ENCODE measurements at regions not wholly inside any gene's neighbourhood (a gene's known extent, or its start where the extent isn't known, plus 50 kb on each side); places are given as distances from the start of the nearest gene placed in this dataset.

- TF ChIP-seq, protein P1, sequence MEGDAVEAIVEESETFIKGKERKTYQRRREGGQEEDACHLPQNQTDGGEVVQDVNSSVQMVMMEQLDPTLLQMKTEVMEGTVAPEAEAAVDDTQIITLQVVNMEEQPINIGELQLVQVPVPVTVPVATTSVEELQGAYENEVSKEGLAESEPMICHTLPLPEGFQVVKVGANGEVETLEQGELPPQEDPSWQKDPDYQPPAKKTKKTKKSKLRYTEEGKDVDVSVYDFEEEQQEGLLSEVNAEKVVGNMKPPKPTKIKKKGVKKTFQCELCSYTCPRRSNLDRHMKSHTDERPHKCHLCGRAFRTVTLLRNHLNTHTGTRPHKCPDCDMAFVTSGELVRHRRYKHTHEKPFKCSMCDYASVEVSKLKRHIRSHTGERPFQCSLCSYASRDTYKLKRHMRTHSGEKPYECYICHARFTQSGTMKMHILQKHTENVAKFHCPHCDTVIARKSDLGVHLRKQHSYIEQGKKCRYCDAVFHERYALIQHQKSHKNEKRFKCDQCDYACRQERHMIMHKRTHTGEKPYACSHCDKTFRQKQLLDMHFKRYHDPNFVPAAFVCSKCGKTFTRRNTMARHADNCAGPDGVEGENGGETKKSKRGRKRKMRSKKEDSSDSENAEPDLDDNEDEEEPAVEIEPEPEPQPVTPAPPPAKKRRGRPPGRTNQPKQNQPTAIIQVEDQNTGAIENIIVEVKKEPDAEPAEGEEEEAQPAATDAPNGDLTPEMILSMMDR (IDR thresholded peaks at IDR 0.05), result no peak
- Mint-ChIP-seq H3K36me3 (no peaks in the 10 kb centered on the region), H3K4me3 (no peak overlapping the region), H3K27ac (no peak overlapping the region), H3K9me3 (peaks cover 0 to 4% (median 0%) of the 10 kb centered on the region in 7 donors), H3K27me3 (ENCODE audit: low read depth in 3 of 3) (peaks cover 0 to 2% (median 1%) of the 10 kb centered on the region in 3 donors), H3K4me1 (peaks cover 2% of the 10 kb centered on the region)
- no peak overlapping the region for H3K4me2 ChIP-seq (replicated peaks; ENCODE audit: extremely low read depth, low read length, poor library complexity, severe bottlenecking)
- no peak for DNase-seq
- intact Hi-C loops (cut with micrococcal nuclease), result no loop called here
- no peak overlapping the region for H3K9ac ChIP-seq (ENCODE audit: insufficient read depth, low read length, poor library complexity, severe bottlenecking)
- no peaks in the 10 kb centered on the region for H3K79me2 ChIP-seq (ENCODE audit: insufficient read depth, low read length)
- H3K27me3 ChIP-seq (ENCODE audit: control insufficient read depth in 2 of 2, insufficient read depth in 2 of 2, low read length in 2 of 2), result no peaks in the 10 kb centered on the region
- H2AFZ ChIP-seq (ENCODE audit: insufficient read depth, low read depth, low read length, poor library complexity, severe bottlenecking), result no peak overlapping the region
- H3K4me3 ChIP-seq (replicated peaks in 1 of 3; ENCODE audit: low read depth in 2 of 3, low read length in 3 of 3), result no peak overlapping the region
- WGBS (ENCODE audit: insufficient coverage), result 83% methylated on average over 1 of the region's 5 CpGs
- H3K36me3 ChIP-seq (replicated peaks in 1 of 2; ENCODE audit: control insufficient read depth in 1 of 2, insufficient read depth in 2 of 2, low read length in 2 of 2), result no peaks in the 10 kb centered on the region
- H4K20me1 ChIP-seq (ENCODE audit: insufficient read depth, low read length), result no peaks in the 10 kb centered on the region
- H3K4me1 ChIP-seq (ENCODE audit: control insufficient read depth in 1 of 2, insufficient read depth in 2 of 2, low read length in 2 of 2), result no peaks in the 10 kb centered on the region
- no peak overlapping the region for H3K27ac ChIP-seq (ENCODE audit: low read depth in 1 of 2, low read length in 2 of 2)
- H3K9me3 ChIP-seq (replicated peaks in 1 of 2; ENCODE audit: control insufficient read depth in 1 of 2, insufficient read depth in 1 of 2, low read length in 2 of 2), result no peaks in the 10 kb centered on the region
These were observed 429.6 kb upstream of the MDFIC2 start for GRCh38 chr3:70742081-70742480.

- Mint-ChIP-seq H3K9me3 (peaks cover 0 to 4% (median 0%) of the 10 kb centered on the region in 7 donors), H3K4me1 (peaks cover 2% of the 10 kb centered on the region), H3K4me3 (no peak overlapping the region), H3K27ac (no peak overlapping the region), H3K36me3 (no peaks in the 10 kb centered on the region), H3K27me3 (ENCODE audit: low read depth in 3 of 3) (peaks cover 0 to 2% (median 1%) of the 10 kb centered on the region in 3 donors)
- no peak for DNase-seq
- Histone ChIP-seq H3K27ac (ENCODE audit: low read depth in 1 of 2, low read length in 2 of 2) (no peak overlapping the region), H4K20me1 (ENCODE audit: insufficient read depth, low read length) (no peaks in the 10 kb centered on the region), H3K9ac (ENCODE audit: insufficient read depth, low read length, poor library complexity, severe bottlenecking) (no peak overlapping the region), H3K36me3 (replicated peaks in 1 of 2; ENCODE audit: control insufficient read depth in 1 of 2, insufficient read depth in 2 of 2, low read length in 2 of 2) (no peaks in the 10 kb centered on the region), H3K9me3 (replicated peaks in 1 of 2; ENCODE audit: control insufficient read depth in 1 of 2, insufficient read depth in 1 of 2, low read length in 2 of 2) (no peaks in the 10 kb centered on the region), H3K27me3 (ENCODE audit: control insufficient read depth in 2 of 2, insufficient read depth in 2 of 2, low read length in 2 of 2) (no peaks in the 10 kb centered on the region), H3K4me2 (replicated peaks; ENCODE audit: extremely low read depth, low read length, poor library complexity, severe bottlenecking) (no peak overlapping the region), H3K4me1 (ENCODE audit: control insufficient read depth in 1 of 2, insufficient read depth in 2 of 2, low read length in 2 of 2) (no peaks in the 10 kb centered on the region), H3K4me3 (replicated peaks in 1 of 3; ENCODE audit: low read depth in 2 of 3, low read length in 3 of 3) (no peak overlapping the region), H3K79me2 (ENCODE audit: insufficient read depth, low read length) (no peaks in the 10 kb centered on the region), H2AFZ (ENCODE audit: insufficient read depth, low read depth, low read length, poor library complexity, severe bottlenecking) (no peak overlapping the region)
- WGBS (ENCODE audit: insufficient coverage), result no CpG with 5 or more reads among the region's 4 CpGs
- intact Hi-C loops (cut with micrococcal nuclease), result no loop called here
- TF ChIP-seq, protein P1 (IDR thresholded peaks at IDR 0.05), result no peak
These were observed 428.4 kb upstream of the MDFIC2 start for GRCh38 chr3:70740872-70741271.
